ENCODE measurements at regions not wholly inside any gene's neighbourhood (a gene's known extent, or its start where the extent isn't known, plus 50 kb on each side); places are given as distances from the start of the nearest gene placed in this dataset.

- TF ChIP-seq ZNF239 (tag by site-specific recombination; IDR thresholded peaks at IDR 0.05) (no peak), ZNF214 (tag by site-specific recombination; IDR thresholded peaks at IDR 0.05; ENCODE audit: borderline replicate concordance) (no peak), ZNF629 (tag by site-specific recombination; IDR thresholded peaks at IDR 0.05) (no peak), ZNF341 (tag by site-specific recombination; IDR thresholded peaks at IDR 0.05; ENCODE audit: low read depth) (no peak)
These were observed 89.4 kb upstream of the SEMA3E start (continued) for GRCh38 chr7:83738291-83738835.

DNA sequence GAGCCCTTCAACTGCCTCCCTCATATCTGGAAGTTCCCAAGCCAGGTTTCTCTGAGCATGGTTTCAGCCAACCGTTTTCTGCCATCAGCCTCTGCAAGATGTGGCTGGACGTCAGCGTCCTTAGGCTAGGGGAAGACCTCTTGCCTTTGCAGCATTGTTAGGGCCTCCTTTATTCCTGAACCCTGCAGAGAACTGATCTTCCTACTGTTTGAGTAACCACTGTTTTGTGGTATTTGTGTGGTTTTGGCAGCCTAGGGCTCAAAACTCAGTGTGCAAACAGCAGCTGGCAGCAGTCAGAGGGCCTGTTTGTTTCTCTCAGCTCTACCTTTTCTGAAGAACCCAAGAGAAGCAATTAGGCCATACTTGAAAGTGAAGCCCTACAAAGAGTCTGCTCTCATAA is 83.4 kb upstream of the SEMA3E start:
- CTCF ChIA-PET = no interaction called here
- H3K9me3 ChIP-seq (ENCODE audit: control insufficient read depth, insufficient read depth, low read depth, low read length) = no peaks in the 10 kb centered on the region
- H3K4me3 ChIP-seq (ENCODE audit: low read depth, low read length) = no peak overlapping the region
- H3K36me3 ChIP-seq (ENCODE audit: control insufficient read depth in 2 of 2, insufficient read depth in 1 of 2, low read length in 2 of 2) = no peaks in the 10 kb centered on the region
- POLR2A ChIA-PET = no interaction called here
- TF ChIP-seq ZNF221 (tag by site-specific recombination; IDR thresholded peaks at IDR 0.05; ENCODE audit: borderline replicate concordance) = no peak
- TF ChIP-seq, protein P1, sequence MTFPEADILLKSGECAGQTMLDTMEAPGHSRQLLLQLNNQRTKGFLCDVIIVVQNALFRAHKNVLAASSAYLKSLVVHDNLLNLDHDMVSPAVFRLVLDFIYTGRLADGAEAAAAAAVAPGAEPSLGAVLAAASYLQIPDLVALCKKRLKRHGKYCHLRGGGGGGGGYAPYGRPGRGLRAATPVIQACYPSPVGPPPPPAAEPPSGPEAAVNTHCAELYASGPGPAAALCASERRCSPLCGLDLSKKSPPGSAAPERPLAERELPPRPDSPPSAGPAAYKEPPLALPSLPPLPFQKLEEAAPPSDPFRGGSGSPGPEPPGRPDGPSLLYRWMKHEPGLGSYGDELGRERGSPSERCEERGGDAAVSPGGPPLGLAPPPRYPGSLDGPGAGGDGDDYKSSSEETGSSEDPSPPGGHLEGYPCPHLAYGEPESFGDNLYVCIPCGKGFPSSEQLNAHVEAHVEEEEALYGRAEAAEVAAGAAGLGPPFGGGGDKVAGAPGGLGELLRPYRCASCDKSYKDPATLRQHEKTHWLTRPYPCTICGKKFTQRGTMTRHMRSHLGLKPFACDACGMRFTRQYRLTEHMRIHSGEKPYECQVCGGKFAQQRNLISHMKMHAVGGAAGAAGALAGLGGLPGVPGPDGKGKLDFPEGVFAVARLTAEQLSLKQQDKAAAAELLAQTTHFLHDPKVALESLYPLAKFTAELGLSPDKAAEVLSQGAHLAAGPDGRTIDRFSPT (tag by site-specific recombination; IDR thresholded peaks at IDR 0.05) = no peak
- TF ChIP-seq ZNF555 (tag by site-specific recombination; conservative IDR thresholded peaks at IDR 0.05) = no peak
- no peak for TF ChIP-seq ZNF626 (tag by site-specific recombination; IDR thresholded peaks at IDR 0.05)
- no peak for TF ChIP-seq ZNF449 (tag by site-specific recombination; IDR thresholded peaks at IDR 0.05)
- no peak for TF ChIP-seq ZFHX2 (tag by site-specific recombination; conservative IDR thresholded peaks at IDR 0.05)
- no peak for TF ChIP-seq ZNF48 (tag by site-specific recombination; IDR thresholded peaks at IDR 0.05)
- TF ChIP-seq, protein P2, sequence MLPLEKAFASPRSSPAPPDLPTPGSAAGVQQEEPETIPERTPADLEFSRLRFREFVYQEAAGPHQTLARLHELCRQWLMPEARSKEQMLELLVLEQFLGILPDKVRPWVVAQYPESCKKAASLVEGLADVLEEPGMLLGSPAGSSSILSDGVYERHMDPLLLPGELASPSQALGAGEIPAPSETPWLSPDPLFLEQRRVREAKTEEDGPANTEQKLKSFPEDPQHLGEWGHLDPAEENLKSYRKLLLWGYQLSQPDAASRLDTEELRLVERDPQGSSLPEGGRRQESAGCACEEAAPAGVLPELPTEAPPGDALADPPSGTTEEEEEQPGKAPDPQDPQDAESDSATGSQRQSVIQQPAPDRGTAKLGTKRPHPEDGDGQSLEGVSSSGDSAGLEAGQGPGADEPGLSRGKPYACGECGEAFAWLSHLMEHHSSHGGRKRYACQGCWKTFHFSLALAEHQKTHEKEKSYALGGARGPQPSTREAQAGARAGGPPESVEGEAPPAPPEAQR (tag by site-specific recombination; IDR thresholded peaks at IDR 0.05) = no peak
- no peak for TF ChIP-seq ZSCAN16 (tag by site-specific recombination; IDR thresholded peaks at IDR 0.05)
- TF ChIP-seq, protein P3, sequence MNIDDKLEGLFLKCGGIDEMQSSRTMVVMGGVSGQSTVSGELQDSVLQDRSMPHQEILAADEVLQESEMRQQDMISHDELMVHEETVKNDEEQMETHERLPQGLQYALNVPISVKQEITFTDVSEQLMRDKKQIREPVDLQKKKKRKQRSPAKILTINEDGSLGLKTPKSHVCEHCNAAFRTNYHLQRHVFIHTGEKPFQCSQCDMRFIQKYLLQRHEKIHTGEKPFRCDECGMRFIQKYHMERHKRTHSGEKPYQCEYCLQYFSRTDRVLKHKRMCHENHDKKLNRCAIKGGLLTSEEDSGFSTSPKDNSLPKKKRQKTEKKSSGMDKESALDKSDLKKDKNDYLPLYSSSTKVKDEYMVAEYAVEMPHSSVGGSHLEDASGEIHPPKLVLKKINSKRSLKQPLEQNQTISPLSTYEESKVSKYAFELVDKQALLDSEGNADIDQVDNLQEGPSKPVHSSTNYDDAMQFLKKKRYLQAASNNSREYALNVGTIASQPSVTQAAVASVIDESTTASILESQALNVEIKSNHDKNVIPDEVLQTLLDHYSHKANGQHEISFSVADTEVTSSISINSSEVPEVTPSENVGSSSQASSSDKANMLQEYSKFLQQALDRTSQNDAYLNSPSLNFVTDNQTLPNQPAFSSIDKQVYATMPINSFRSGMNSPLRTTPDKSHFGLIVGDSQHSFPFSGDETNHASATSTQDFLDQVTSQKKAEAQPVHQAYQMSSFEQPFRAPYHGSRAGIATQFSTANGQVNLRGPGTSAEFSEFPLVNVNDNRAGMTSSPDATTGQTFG (tag by site-specific recombination; IDR thresholded peaks at IDR 0.05; ENCODE audit: borderline replicate concordance) = no peak
- no peak for TF ChIP-seq ZNF561 (tag by site-specific recombination; IDR thresholded peaks at IDR 0.05; ENCODE audit: borderline replicate concordance)
- TF ChIP-seq, protein P4, sequence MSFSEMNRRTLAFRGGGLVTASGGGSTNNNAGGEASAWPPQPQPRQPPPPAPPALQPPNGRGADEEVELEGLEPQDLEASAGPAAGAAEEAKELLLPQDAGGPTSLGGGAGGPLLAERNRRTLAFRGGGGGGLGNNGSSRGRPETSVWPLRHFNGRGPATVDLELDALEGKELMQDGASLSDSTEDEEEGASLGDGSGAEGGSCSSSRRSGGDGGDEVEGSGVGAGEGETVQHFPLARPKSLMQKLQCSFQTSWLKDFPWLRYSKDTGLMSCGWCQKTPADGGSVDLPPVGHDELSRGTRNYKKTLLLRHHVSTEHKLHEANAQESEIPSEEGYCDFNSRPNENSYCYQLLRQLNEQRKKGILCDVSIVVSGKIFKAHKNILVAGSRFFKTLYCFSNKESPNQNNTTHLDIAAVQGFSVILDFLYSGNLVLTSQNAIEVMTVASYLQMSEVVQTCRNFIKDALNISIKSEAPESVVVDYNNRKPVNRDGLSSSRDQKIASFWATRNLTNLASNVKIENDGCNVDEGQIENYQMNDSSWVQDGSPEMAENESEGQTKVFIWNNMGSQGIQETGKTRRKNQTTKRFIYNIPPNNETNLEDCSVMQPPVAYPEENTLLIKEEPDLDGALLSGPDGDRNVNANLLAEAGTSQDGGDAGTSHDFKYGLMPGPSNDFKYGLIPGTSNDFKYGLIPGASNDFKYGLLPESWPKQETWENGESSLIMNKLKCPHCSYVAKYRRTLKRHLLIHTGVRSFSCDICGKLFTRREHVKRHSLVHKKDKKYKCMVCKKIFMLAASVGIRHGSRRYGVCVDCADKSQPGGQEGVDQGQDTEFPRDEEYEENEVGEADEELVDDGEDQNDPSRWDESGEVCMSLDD (tag by site-specific recombination; IDR thresholded peaks at IDR 0.05) = no peak
- TF ChIP-seq ZNF701 (tag by site-specific recombination; IDR thresholded peaks at IDR 0.05) = no peak
- TF ChIP-seq KLF9 (tag by site-specific recombination; IDR thresholded peaks at IDR 0.05; ENCODE audit: low read depth) = no peak
- no peak for TF ChIP-seq HOXD13 (CRISPR knock-in tag; IDR thresholded peaks at IDR 0.05; ENCODE audit: borderline replicate concordance)
- TF ChIP-seq, protein P5, sequence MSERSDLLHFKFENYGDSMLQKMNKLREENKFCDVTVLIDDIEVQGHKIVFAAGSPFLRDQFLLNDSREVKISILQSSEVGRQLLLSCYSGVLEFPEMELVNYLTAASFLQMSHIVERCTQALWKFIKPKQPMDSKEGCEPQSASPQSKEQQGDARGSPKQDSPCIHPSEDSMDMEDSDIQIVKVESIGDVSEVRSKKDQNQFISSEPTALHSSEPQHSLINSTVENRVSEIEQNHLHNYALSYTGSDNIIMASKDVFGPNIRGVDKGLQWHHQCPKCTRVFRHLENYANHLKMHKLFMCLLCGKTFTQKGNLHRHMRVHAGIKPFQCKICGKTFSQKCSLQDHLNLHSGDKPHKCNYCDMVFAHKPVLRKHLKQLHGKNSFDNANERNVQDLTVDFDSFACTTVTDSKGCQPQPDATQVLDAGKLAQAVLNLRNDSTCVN (tag by site-specific recombination; optimal IDR thresholded peaks at IDR 0.05) = no peak
- TF ChIP-seq KLF8 (tag by site-specific recombination; IDR thresholded peaks at IDR 0.05) = no peak
- H3K4me1 ChIP-seq (ENCODE audit: control insufficient read depth, insufficient read depth, low read length) = no peaks in the 10 kb centered on the region
- H3K27ac ChIP-seq (ENCODE audit: extremely low read depth, low read depth, low read length) = no peak overlapping the region

Measured in HEK293 (cell line).